KMS-11 (cell line): ENCODE measurements at regions not wholly inside any gene's neighbourhood (a gene's known extent, or its start where the extent isn't known, plus 50 kb on each side); places are given as distances from the start of the nearest gene placed in this dataset.

Source experiments
- H2AFZ ChIP-seq: fragments of 200-600 bp; sonication (generic); 2 replicates; pipeline ENCODE4 v1.6.1; 2016; ENCODE audit warnings: antibody characterized with exemption, mixed run types, low read depth
- H3K27ac ChIP-seq: fragments of 200-600 bp; sonication (generic); 2 replicates; pipeline ENCODE4 v1.6.1; 2016; ENCODE audit warnings: mild to moderate bottlenecking, mixed run types
- H3K27me3 ChIP-seq: fragments of 200-600 bp; sonication (generic); 2 replicates; pipeline ENCODE4 v1.6.1; 2017; ENCODE audit warnings: mild to moderate bottlenecking, low read depth, mixed run types, moderate library complexity; ENCODE audit not compliant: insufficient read depth
- H3K36me3 ChIP-seq: fragments of 200-600 bp; sonication (generic); 2 replicates; pipeline ENCODE4 v1.6.1; 2017; ENCODE audit warnings: mild to moderate bottlenecking, mixed run types; ENCODE audit not compliant: insufficient read depth
- H3K4me1 ChIP-seq: fragments of 200-600 bp; sonication (generic); 2 replicates; pipeline ENCODE4 v1.6.1; 2016; ENCODE audit warnings: mild to moderate bottlenecking, low read depth, mixed run types; ENCODE audit not compliant: poor library complexity, severe bottlenecking
- H3K4me2 ChIP-seq: fragments of 200-600 bp; sonication (generic); 2 replicates; pipeline ENCODE4 v1.7.0; 2016; ENCODE audit warnings: mild to moderate bottlenecking, mixed run types
- H3K4me3 ChIP-seq: fragments of 200-600 bp; sonication (generic); IDR thresholded peaks from 2 replicates; pipeline ENCODE4 v1.6.1; 2017; ENCODE audit warnings: low read depth, low read length, mixed read lengths; ENCODE audit not compliant: insufficient read depth
- H3K79me2 ChIP-seq: fragments of 200-600 bp; sonication (generic); 2 replicates; pipeline ENCODE4 v1.6.1; 2016; ENCODE audit warnings: low read depth, mixed run types; ENCODE audit not compliant: insufficient read depth
- H3K9ac ChIP-seq: fragments of 200-600 bp; sonication (generic); 2 replicates; pipeline ENCODE4 v1.6.1; 2016; ENCODE audit warnings: mild to moderate bottlenecking, mixed run types
- H4K20me1 ChIP-seq: fragments of 200-600 bp; sonication (generic); 2 replicates; pipeline ENCODE4 v1.6.1; 2016; ENCODE audit warnings: mild to moderate bottlenecking, mixed run types; ENCODE audit not compliant: insufficient read depth
- CTCF ChIP-seq: fragments of 200-600 bp; sonication (generic); conservative IDR thresholded peaks from 2 replicates; pipeline ENCODE4 v1.6.1; 2017; ENCODE audit warnings: low read depth, mild to moderate bottlenecking, antibody characterized with exemption, low read length, moderate library complexity, mixed read lengths

GRCh38 chr15:53160092-53160704 is 370.1 kb upstream of the ONECUT1 start:
- Histone ChIP-seq H3K4me1 (no peaks in the 10 kb centered on the region), H3K4me3 (no peak overlapping the region), H3K36me3 (no peaks in the 10 kb centered on the region), H3K9ac (no peak overlapping the region), H3K79me2 (no peaks in the 10 kb centered on the region), H3K4me2 (no peak overlapping the region), H3K27ac (no peak overlapping the region), H3K27me3 (no peaks in the 10 kb centered on the region), H2AFZ (no peak overlapping the region), H4K20me1 (no peaks in the 10 kb centered on the region)
- no peak for TF ChIP-seq CTCF

- H3K36me3 ChIP-seq, result no peaks in the 10 kb centered on the region
- H2AFZ ChIP-seq, result no peak overlapping the region
- H3K4me3 ChIP-seq, result no peak overlapping the region
- no peak overlapping the region for H3K4me2 ChIP-seq
- H3K4me1 ChIP-seq, result no peaks in the 10 kb centered on the region
- H3K79me2 ChIP-seq, result no peaks in the 10 kb centered on the region
- no peaks in the 10 kb centered on the region for H4K20me1 ChIP-seq
- no peaks in the 10 kb centered on the region for H3K27me3 ChIP-seq
- no peak overlapping the region for H3K9ac ChIP-seq
- H3K27ac ChIP-seq, result no peak overlapping the region
- TF ChIP-seq CTCF, result no peak
Measured at GRCh38 chr15:53159458-53159857, 369.3 kb upstream of the ONECUT1 start.

GRCh38 chr15:53158995-53159394 is 368.9 kb upstream of the ONECUT1 start:
- no peak for TF ChIP-seq CTCF

GRCh38 chr15:53133255-53133850 is 343.2 kb upstream of the ONECUT1 start:
- no peaks in the 10 kb centered on the region for H3K27me3 ChIP-seq
- H2AFZ ChIP-seq, result no peak overlapping the region
- H3K27ac ChIP-seq, result no peak overlapping the region
- no peaks in the 10 kb centered on the region for H3K79me2 ChIP-seq
- no peaks in the 10 kb centered on the region for H4K20me1 ChIP-seq
- no peak for TF ChIP-seq CTCF
- H3K36me3 ChIP-seq, result no peaks in the 10 kb centered on the region
- H3K4me2 ChIP-seq, result no peak overlapping the region
- H3K4me1 ChIP-seq, result no peaks in the 10 kb centered on the region
- H3K9ac ChIP-seq, result no peak overlapping the region
- no peak overlapping the region for H3K4me3 ChIP-seq

More at GRCh38 chr15:53158995-53159394, 368.9 kb upstream of the ONECUT1 start:
- Histone ChIP-seq H2AFZ (no peak overlapping the region), H3K9ac (no peak overlapping the region), H3K4me1 (no peaks in the 10 kb centered on the region), H3K36me3 (no peaks in the 10 kb centered on the region), H3K27me3 (no peaks in the 10 kb centered on the region), H4K20me1 (no peaks in the 10 kb centered on the region), H3K79me2 (no peaks in the 10 kb centered on the region), H3K4me2 (no peak overlapping the region), H3K4me3 (no peak overlapping the region), H3K27ac (no peak overlapping the region)
